Amygdala (tissue), 56 donors: ENCODE measurements at regions not wholly inside any gene's neighbourhood (a gene's known extent, or its start where the extent isn't known, plus 50 kb on each side); places are given as distances from the start of the nearest gene placed in this dataset.
"Not testable (repeated sequence)": the region's sequence is repeated elsewhere in the genome, so short reads cannot be mapped to it uniquely, and the experiment has no call there.

Experiments used
- DNase-seq, 56 donors: peaks; one replicate each; lab custom pipeline; 2025; lab: John Stamatoyannopoulos, UW

DNA sequence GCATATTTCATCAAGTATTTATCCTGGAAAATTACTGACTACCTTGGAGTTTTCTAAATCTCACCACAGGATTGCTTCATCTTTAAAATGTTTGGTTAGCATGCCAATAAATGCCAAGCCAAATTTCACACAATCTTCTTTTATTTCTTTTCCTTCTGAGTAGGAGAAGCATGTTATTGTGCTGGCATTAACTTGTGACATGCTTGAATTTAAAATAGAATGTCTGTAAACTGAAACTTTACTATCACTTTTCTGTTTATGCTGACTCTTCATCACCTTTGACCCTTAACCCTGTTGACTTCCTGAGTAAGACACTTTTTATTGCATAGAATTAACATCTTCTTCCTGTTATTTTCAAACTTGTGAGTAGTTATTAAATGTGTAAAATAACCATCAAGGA, 56.2 kb upstream of the LRRTM4 start:
- DNase-seq: no peak

DNA sequence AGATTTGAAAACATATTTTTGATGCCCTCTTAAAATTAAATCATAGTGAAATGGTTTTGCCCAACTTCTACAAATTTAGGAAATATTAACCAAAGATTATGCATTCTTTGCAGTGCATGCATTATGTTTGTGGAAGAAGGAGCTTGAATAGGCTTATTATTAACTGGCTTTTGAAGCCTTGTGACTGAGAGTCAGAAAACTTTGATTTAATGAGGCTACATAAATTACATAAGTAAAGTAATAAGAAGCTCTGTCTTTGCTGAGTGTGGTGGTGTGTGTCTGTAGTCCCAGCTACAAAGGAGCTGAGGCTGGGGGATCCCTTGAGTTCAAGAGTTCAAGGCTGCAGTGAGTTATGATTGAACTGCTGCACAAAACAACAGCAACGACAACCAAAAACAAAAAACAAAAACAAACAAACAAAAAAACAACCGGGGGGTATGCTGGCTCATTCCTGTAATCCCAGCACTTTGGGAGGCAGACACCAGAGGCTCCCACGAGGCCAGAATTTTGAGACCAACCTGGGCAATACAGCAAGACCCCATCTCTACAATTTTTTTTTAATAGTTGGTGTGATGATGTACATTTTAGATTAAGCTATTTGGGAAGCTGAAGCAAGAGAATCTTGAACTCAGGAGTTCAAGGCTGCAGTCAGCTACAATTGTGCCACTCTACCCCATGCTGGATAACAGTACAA, 57.0 kb upstream of the LRRTM4 start:
- DNase-seq: no peak

DNA sequence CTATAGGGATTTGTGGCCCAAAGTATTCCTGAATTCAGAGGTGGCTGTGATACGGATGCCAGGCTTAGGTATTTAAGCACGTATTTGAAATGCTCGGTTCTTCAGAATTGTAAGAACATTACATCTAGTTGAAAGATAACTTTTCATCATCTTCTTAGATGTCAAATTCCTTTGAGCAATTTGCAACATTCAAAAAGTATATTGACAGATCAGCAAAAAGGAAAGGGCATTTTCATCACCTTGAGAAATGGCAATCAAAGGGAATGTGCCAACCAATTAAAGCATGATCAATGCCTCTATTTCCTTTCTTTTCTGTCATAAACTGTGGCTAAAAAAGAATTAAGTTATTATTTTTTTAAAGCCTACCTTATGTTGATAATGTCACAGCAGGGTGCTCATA, 66.3 kb upstream of the LRRTM4 start:
- DNase-seq: no peak

DNA sequence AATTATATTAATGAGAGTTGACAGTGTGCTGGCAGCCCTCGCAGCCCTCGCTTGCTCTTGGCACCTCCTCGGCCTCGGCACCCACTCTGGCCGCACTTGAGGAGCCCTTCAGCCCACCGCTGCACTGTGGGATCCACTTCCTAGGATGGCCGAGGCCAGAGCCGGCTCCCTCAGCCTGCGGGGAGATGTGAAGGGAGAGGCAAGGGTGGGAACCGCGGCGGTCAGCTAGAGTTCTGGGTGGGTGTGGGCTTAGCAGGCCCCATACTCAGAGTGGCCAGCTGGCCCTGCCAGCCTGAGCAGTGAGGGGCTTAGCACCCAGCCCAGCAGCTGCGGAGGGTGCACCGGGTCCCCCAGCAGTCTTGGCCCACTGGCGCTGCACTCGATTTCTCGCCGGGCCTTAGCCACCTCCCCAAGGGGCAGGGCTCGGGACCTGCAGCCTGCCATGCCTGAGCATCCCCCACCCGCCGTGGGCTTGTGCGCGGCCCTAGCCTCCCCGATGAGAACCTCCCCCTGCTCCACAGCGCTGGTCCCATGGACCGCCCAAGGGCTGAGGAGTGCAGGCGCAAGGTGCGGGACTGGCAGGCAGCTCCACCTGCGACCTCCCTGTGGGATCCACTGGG, 68.2 kb upstream of the LRRTM4 start:
- DNase-seq: no peak

DNA sequence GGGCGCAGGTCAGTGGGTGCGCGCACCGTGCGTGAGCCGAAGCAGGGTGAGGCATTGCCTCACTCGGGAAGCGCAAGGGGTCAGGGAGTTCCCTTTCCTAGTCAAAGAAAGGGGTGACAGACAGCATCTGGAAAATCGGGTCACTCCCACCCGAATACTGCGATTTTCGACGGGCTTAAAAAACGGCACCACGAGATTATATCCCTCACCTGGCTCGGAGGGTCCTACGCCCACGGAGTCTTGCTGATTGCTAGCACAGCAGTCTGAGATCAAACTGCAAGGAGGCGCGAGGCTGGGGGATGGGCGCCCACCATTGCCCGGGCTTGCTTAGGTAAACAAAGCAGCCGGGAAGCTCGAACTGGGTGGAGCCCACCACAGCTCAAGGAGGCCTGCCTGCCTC, 70.8 kb upstream of the LRRTM4 start:
- DNase-seq: not testable (repeated sequence)

DNA sequence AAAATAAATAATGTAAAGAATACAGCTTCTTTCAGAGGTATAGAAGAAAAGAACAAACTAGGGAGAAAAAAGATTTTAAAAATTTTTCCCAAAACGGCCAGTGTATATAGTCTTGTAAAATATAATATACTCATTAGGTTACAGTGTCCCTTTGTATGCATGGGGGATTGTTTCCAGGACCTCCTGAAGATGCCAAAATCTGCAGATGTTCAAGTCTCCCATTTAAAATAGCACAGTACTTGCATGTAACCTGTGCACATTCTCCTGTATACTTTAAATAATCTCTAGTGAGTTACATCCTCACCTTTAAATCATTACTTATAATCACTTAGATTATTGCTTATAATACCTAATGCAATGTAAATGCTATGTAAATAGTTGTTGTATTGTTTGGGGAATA, 80.6 kb upstream of the LRRTM4 start:
- DNase-seq: no peak

DNA sequence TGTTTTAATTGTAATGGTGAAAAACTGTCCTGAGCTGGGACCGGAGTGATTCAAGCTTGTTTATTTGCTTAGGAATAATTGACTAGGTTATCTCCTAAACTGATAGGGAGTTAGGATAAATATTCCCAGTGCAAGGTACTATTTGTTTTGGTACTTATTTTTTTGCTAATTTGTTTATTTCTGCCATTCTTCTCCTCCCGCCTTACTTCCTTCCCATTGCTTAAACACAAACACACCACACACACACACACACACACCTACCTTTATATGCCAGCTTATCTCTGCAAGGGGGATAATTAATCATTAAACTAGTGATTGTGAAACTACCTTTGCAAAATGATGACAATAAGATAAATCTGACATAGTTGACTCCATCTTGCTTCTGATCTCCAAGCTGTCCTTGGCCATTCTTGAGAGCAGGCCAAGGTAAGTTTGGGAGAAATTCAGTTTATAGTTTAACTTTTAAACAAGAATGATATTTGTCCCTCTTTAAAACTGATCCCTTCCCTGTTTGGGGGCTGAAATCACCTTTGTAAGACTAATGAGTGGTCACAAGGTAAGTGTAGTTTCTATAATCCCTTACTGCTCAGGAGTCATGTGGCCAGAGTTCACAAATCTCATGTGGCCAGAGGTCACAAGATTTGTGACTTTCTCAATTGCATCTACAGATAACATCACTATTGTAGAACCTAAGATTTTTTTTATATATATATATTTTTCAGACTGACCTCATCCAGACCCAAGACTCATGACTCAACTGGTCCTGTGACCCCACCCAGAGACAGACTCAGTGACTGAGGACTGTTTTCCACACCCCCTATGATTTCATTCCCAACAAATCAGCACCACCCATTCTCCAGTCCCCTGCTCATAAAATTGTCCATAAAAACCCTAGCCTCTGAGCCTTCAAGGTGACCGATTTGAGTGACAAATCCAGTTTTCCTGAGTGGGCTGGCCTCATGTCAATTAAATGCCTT, 83.1 kb upstream of the LRRTM4 start:
- no peak for DNase-seq

DNA sequence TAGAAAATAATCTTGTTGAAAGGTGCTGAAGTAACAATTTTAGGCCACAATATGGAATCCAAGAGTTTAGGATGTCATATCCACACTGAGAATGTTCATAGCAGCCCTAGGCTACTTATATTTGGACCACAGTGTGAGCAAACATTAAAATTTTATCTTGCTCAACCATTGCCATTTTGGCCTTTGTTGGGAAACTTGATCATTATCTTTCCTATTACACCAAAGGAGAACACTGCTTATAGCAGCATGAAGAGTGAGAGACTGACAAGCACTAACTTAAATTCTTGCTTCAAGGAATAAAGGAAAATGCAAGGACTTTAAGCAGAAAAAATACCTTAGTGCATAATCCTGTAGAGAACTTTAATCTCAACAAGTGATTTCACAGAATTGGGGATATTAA, 86.3 kb upstream of the LRRTM4 start:
- DNase-seq: no peak

DNA sequence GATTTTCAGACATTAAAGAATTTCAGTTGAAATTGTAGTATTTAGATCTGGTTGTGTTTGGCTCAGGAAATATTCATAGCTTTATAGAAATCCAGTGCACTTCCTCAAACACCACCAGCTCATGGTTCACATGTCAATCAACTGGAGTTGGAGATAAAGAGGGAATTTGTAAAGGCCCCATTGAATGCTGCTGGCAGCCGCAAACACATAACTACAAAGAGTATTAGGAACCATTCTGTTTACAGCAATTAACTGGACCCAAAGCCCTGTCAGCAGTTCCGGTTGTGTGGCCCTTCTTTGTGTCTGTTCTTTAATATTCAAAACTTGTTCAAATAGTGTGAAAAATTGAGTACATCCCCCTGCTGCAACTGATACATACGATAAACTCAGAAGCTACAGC, 107.4 kb upstream of the LRRTM4 start:
- peak in 2 of 56 donors; percentile 4 to 15 for DNase-seq

DNA sequence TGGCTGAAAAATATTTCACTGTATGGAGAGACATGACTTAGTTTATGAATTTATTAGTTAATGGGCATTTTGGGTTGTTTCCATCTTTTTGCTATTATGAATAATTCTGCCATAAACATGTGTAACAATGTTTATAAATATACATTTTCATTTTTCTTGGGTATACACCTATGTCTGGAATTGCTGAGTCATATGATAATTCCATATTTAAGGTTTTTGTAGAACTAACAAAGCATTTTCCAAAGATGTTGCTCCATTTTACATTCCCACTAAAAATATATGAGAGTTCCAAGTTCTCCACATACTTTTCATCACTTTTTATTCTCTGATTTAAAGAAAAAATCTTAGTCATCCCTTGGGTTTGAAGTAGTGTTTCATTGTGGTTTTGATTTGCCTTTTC, 108.8 kb upstream of the LRRTM4 start:
- no peak for DNase-seq

DNA sequence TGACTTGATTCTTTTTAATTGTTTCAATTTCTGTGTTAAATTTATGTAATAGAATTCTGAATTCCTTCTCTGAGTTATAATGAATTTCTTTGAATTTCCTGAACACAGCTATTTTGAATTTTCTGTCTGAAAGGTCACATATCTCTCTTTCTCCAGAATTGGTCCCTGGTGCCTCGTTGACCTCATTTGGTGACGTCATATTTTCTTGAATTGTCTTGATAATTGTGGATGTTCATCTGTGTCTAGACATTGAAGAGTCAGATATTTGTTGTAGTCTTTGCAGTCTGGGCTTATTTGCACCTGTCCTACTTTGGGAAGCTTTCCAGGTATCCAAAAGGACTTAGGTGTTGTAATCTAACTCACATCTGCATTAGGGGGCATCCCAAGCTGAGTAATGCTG, 111.4 kb upstream of the LRRTM4 start:
- no peak for DNase-seq

DNA sequence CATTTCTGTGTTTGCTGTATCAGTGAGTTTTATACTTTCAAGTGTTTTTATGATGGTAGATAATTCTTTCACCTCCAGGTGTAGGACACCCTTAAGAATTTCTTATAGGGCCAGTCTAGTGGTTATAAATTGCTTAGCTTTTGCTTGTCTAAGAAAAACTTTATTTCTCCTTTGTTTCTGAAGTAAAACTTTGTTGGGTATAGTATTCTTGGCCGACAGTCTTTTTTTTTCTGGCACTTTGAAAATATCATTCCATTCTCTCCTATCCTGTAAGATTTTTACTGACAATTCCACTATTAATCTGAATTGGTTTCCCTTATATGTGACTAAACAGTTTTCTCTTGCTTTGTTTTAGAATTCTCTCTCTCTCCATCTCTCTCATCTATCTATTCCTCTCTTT, 118.7 kb upstream of the LRRTM4 start:
- DNase-seq: no peak

DNA sequence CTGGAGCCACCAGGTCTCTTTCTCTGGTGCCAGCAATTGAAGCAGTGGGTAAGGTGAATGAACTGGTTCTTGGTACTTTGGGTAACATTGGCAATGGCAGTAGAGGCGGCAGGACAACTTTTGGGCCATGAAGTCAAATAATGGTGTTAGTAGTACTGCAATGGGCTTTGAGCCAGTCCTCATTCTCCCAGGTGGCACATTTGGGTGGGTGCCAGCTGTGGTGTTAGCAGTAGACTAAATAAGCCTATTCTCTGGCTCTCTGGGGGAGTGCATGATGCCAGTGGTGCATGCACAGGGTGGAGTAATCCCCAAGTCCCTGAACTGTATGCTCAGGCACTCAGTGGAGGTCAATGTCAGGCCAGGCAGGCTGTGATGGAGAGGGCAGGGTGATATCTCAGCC, 120.2 kb upstream of the LRRTM4 start:
- DNase-seq: no peak

DNA sequence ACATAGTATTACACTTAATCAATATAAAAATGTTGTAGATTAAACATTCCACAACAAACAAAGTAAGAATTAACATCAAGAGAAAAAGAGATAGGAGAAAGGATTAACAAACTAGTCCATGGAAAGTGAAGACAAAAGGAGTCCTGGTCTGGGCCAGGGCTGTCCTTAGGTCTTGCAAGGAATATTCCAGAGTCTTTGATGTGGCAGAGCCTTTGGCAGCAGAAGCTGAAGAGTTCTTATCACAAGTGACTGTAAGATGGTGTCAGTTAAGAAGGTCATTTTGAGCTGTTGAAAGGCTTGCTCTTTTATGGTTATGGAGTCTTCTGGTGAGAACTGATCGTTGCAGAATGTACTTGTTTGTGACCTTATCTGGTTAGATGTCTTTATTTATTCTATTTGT, 127.7 kb upstream of the LRRTM4 start:
- no peak for DNase-seq

DNA sequence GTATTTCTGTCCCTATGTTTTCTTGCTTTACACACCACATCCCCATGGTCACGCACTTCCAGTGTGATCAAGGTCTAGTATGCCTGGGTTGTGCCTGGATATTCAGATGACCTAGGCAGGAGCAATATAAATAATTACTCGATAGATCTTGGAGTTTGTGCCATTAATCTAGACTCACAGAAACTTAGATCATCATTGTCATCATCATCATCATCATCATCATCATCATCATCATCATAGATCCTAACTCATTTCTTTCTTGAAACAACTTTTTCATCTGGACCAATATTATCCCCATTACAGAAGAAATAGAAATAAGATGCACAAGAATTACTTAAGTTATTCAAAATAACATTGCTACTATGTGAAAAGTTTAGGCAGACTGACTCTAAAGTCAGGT, 130.3 kb upstream of the LRRTM4 start:
- DNase-seq: no peak

DNA sequence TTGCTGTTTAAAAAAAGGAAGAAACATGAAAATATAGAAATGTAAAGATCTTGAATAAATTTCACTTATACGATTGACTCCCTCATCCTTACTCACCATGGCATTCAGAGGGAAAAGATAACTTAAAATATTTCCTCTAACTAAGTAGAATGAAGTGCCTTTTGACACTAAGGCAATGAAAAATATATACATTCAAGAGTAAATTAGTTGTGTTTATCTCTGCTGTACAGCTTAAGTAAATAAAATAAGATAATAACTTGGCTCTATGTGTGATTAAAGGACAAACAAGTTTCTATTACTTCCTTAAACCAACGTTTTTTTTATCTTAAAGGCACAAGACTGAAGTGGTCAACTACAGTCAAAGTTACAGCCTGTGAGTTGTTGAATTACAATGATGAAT, 142.3 kb upstream of the LRRTM4 start:
- DNase-seq: no peak

DNA sequence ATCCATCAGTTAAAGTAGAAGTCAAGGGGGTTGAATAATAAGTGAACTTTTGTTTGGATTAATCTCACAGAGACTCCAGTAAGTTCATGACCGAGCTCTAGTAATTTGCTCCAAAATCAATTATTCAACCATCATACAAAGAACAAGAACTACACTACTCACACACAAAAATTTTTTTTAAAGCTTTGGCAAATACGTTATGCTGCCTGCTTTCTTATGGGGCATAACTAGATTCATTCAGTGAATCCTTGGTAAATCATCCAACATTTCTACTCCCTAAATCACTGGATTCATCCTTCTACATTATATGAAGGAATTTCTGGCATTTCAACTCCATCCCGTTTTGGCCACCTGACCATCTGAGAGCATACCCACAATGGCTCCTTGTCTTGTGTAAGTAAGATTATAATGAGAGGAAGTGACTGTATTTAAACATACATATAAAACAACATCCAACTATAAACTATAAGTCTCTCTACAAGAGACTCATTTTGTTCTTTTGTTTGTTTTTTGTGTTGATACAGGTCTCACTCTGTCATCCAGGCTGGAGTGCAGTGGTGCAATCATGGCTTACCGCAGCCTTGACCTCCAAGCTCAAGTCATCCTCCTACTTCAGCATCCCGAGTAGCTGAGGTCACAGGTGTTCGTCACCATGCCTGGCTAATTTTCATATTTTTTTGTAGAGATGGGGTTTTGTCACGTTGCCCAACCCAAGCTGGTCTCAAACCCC, 144.2 kb upstream of the LRRTM4 start:
- DNase-seq: no peak

DNA sequence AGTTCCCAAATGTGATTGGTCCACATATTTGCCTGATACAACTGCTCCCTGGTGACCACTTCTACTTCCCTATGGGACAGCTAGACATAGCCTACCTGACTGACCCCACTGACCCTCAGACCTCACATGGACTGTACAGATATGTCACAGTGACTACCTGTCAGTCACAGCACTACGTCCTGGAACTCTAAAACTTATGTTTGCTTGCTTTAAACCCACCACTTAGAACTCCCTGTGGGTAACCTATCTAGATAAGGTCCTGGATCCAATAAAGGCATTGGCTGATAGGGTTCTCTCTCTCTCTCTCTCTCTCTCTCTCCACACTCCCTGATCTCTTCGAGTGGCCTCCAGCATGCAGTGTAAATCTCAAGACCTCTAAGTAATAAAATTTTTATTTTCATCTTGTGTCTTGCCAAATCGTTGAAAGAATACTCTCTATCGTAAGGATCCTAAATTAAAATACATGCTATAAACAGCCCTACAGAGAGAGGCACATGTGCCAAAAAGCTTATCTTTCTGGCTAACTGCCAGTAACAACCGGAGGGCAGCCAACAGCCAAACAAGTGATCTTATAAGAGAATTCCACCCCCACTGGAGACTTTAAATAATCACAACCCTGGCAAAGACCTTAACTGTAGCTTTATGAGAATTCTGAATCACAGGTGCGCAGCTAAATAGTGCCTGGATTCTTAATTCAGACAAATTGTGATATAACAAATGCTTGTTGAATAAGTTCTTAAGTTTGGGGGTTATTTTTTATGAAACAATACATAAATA, 162.6 kb upstream of the LRRTM4 start:
- DNase-seq: not testable (repeated sequence)

DNA sequence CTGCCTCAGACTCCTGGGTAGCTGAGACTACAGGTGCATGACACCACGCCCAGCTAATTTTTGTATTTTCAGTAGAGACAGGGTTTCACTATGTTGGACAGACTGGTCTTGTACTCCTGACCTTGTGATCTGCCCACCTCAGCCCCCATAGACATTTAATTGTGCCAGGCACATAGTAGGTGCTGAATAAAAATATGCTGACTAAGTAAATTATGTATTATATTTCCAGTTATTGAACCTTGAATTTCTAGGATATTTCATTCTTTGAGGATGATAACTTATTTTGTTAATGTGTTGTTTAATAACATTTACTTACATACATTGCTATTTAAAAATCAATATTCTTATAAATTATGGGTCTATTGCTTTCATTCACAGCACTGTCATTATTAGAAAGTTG, 190.4 kb upstream of the LRRTM4 start:
- no peak for DNase-seq

DNA sequence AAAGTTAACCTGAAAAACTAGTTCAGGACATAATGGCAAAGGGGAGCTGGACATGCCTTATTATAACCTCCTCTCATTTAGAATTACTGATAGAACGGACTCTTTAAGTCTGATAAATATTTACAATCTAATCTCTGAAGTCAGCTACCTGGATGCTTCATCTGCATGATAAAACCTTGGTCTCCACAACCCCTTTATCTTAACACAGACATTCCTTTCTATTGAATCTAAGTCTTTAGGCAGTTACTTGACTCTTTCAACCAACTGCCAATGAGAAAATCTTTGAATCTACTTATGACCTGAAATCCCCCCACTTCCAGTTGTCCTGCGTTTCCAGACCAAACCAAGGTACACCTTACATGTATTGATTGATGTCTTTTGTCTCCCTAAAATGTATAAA, 191.2 kb upstream of the LRRTM4 start:
- DNase-seq: no peak
